CD14-positive monocyte (primary cell): ENCODE measurements at regions not wholly inside any gene's neighbourhood (a gene's known extent, or its start where the extent isn't known, plus 50 kb on each side); places are given as distances from the start of the nearest gene placed in this dataset.

Experiments
- DNase-seq, 3 donors: peaks; one replicate each; pipeline ENCODE4 v3.0.0-alpha.2; 2011 to 2022
- H2AFZ ChIP-seq: 2 replicates; pipeline ENCODE4 v1.6.0; 2012; ENCODE audit warnings: mild to moderate bottlenecking, low read depth, low read length, inconsistent platforms; ENCODE audit not compliant: insufficient read depth, poor library complexity, severe bottlenecking
- H3K27ac ChIP-seq, 2 donors: 1 replicate in 1 of 2; 2 replicates in 1 of 2; pipeline ENCODE4 v1.5.1; 2012 to 2013; ENCODE audit warnings: low read length in 2 of 2, control low read depth in 1 of 2, inconsistent platforms in 1 of 2, low read depth in 1 of 2, mild to moderate bottlenecking in 1 of 2
- H3K27me3 ChIP-seq, 2 donors: one replicate each; pipeline versions ENCODE4 v1.6.0 to v1.6.1; 2011 to 2013; ENCODE audit warnings: low read length in 2 of 2; ENCODE audit not compliant: control insufficient read depth in 2 of 2, insufficient read depth in 2 of 2
- H3K36me3 ChIP-seq, 2 donors: replicated peaks in 1 of 2; 1 replicate in 1 of 2; 2 replicates in 1 of 2; pipeline versions ENCODE4 v1.5.1 to v1.6.1; 2012 to 2013; ENCODE audit warnings: low read length in 2 of 2, control low read depth in 1 of 2, inconsistent platforms in 1 of 2, mild to moderate bottlenecking in 1 of 2; ENCODE audit not compliant: insufficient read depth in 2 of 2, control insufficient read depth in 1 of 2
- H3K4me1 ChIP-seq, 2 donors: 1 replicate in 1 of 2; 2 replicates in 1 of 2; pipeline versions ENCODE4 v1.5.1 to v1.6.1; 2012 to 2013; ENCODE audit warnings: low read length in 2 of 2, control low read depth in 1 of 2, inconsistent platforms in 1 of 2, mild to moderate bottlenecking in 1 of 2, moderate library complexity in 1 of 2; ENCODE audit not compliant: insufficient read depth in 2 of 2, control insufficient read depth in 1 of 2
- H3K4me2 ChIP-seq: replicated peaks from 2 replicates; pipeline ENCODE3; 2012; ENCODE audit warnings: low read length, moderate library complexity, mild to moderate bottlenecking; ENCODE audit not compliant: poor library complexity, severe bottlenecking; ENCODE audit errors: extremely low read depth
- H3K4me3 ChIP-seq, 3 experiments: fragments of 200-600 bp in 1 of 3; sonication (generic) in 1 of 3; replicated peaks in 1 of 3; 1 replicate in 2 of 3; 2 replicates in 1 of 3; pipeline ENCODE4 v1.5.1; 2011 to 2013; ENCODE audit warnings: low read length in 3 of 3, mild to moderate bottlenecking in 3 of 3, control low read depth in 2 of 3, low read depth in 2 of 3, inconsistent platforms in 1 of 3, moderate library complexity in 1 of 3
- H3K79me2 ChIP-seq: 2 replicates; pipeline ENCODE4 v1.6.0; 2012; ENCODE audit warnings: mild to moderate bottlenecking, control low read depth, inconsistent platforms, low read length, moderate library complexity; ENCODE audit not compliant: insufficient read depth
- H3K9ac ChIP-seq: 2 replicates; pipeline ENCODE4 v1.6.0; 2017; ENCODE audit warnings: low read length, mild to moderate bottlenecking; ENCODE audit not compliant: insufficient read depth, poor library complexity, severe bottlenecking
- H3K9me3 ChIP-seq, 2 donors: replicated peaks in 1 of 2; 1 replicate in 1 of 2; 2 replicates in 1 of 2; pipeline versions ENCODE4 v1.5.1 to v1.6.1; 2012 to 2013; ENCODE audit warnings: low read length in 2 of 2, control low read depth in 1 of 2; ENCODE audit not compliant: control insufficient read depth in 1 of 2, insufficient read depth in 1 of 2
- H4K20me1 ChIP-seq: 2 replicates; pipeline ENCODE4 v1.6.0; 2012; ENCODE audit warnings: mild to moderate bottlenecking, low read length, control low read depth, moderate library complexity; ENCODE audit not compliant: insufficient read depth
- H3K27ac Mint-ChIP-seq, 7 donors: one replicate each; pipeline ENCODE4 v1.8.0; 2020; ENCODE audit warnings: mild to moderate bottlenecking in 7 of 7, mixed read lengths in 7 of 7, moderate library complexity in 6 of 7, inconsistent platforms in 2 of 7
- H3K27me3 Mint-ChIP-seq, 3 donors: one replicate each; pipeline ENCODE4 v1.8.0; 2021 to 2022; ENCODE audit warnings: low read depth in 3 of 3, mild to moderate bottlenecking in 3 of 3, mixed read lengths in 3 of 3, moderate library complexity in 3 of 3, inconsistent platforms in 1 of 3
- H3K36me3 Mint-ChIP-seq, 2 donors: one replicate each; pipeline ENCODE4 v1.8.0; 2020; ENCODE audit warnings: mixed read lengths in 2 of 2, inconsistent platforms in 1 of 2, mild to moderate bottlenecking in 1 of 2
- H3K4me1 Mint-ChIP-seq: one replicate; pipeline ENCODE4 v1.8.0; 2020; ENCODE audit warnings: mild to moderate bottlenecking, mixed read lengths
- H3K4me3 Mint-ChIP-seq, 2 donors: one replicate each; pipeline ENCODE4 v1.8.0; 2020; ENCODE audit warnings: mild to moderate bottlenecking in 2 of 2, mixed read lengths in 2 of 2, moderate library complexity in 1 of 2
- H3K9me3 Mint-ChIP-seq, 7 donors: one replicate each; pipeline ENCODE4 v1.8.0; 2020 to 2022; ENCODE audit warnings: mixed read lengths in 7 of 7, mild to moderate bottlenecking in 6 of 7, moderate library complexity in 6 of 7, inconsistent platforms in 2 of 7
- CTCF ChIP-seq: fragments of 200-600 bp; IDR thresholded peaks from one replicate; pipeline ENCODE4 v1.8.0; 2022; ENCODE audit warnings: antibody characterized with exemption, mild to moderate bottlenecking
- WGBS: methylation state at CpG from one replicate; pipeline ENCODE4 v1.1.5; 2013; ENCODE audit warnings: missing lambda C conversion rate; ENCODE audit not compliant: insufficient coverage; 5-methylcytosine and 5-hydroxymethylcytosine counted together
- intact Hi-C, 2 donors: fragments of 100-400 bp; cut with micrococcal nuclease; formaldehyde crosslinking; loops; one replicate each; pipeline versions ENCODE4 v1.15.0 to v1.15.1; 2023

GRCh38 chr11:56852131-56852530 lies 103.6 kb upstream of the OR9G4 start:
- no peak for DNase-seq
- no peaks in the 10 kb centered on the region for H3K4me1 Mint-ChIP-seq
- H3K27ac ChIP-seq: no peak overlapping the region
- H3K27ac Mint-ChIP-seq: no peak overlapping the region
- no peak overlapping the region for H3K9ac ChIP-seq
- no peaks in the 10 kb centered on the region for H3K36me3 ChIP-seq
- no peaks in the 10 kb centered on the region for H3K9me3 ChIP-seq
- H3K9me3 Mint-ChIP-seq: peaks cover 0 to 2% (median 0%) of the 10 kb centered on the region in 7 donors
- H3K4me2 ChIP-seq: no peak overlapping the region
- no peaks in the 10 kb centered on the region for H4K20me1 ChIP-seq
- H3K27me3 ChIP-seq: no peaks in the 10 kb centered on the region
- no peaks in the 10 kb centered on the region for H3K4me1 ChIP-seq
- no peak overlapping the region for H3K4me3 Mint-ChIP-seq
- H3K36me3 Mint-ChIP-seq: no peaks in the 10 kb centered on the region
- intact Hi-C loops: no loop called here
- no peak for TF ChIP-seq CTCF
- H3K4me3 ChIP-seq: no peak overlapping the region
- H3K79me2 ChIP-seq: no peaks in the 10 kb centered on the region
- peaks cover 0 to 2% (median 0%) of the 10 kb centered on the region in 3 donors for H3K27me3 Mint-ChIP-seq
- no CpG with 5 or more reads among the region's 1 CpG for WGBS
- H2AFZ ChIP-seq: no peak overlapping the region

GRCh38 chr11:56849852-56850251 lies 101.4 kb upstream of the OR9G4 start:
- Histone ChIP-seq H3K9ac (no peak overlapping the region), H2AFZ (no peak overlapping the region), H4K20me1 (no peaks in the 10 kb centered on the region), H3K27ac (no peak overlapping the region), H3K79me2 (no peaks in the 10 kb centered on the region), H3K4me3 (no peak overlapping the region), H3K27me3 (no peaks in the 10 kb centered on the region), H3K9me3 (no peaks in the 10 kb centered on the region), H3K36me3 (no peaks in the 10 kb centered on the region), H3K4me1 (no peaks in the 10 kb centered on the region), H3K4me2 (no peak overlapping the region)
- DNase-seq: no peak
- no peak overlapping the region for H3K27ac Mint-ChIP-seq
- H3K9me3 Mint-ChIP-seq: peaks cover 0 to 3% (median 1%) of the 10 kb centered on the region in 7 donors
- WGBS: no CpG with 5 or more reads among the region's 2 CpGs
- peaks cover 0 to 3% (median 2%) of the 10 kb centered on the region in 3 donors for H3K27me3 Mint-ChIP-seq
- H3K4me1 Mint-ChIP-seq: no peaks in the 10 kb centered on the region
- H3K4me3 Mint-ChIP-seq: no peak overlapping the region
- TF ChIP-seq CTCF: no peak
- intact Hi-C loops: no loop called here
- H3K36me3 Mint-ChIP-seq: no peaks in the 10 kb centered on the region
